GM12892 (cell line): ENCODE measurements at regions not wholly inside any gene's neighbourhood (a gene's known extent, or its start where the extent isn't known, plus 50 kb on each side); places are given as distances from the start of the nearest gene placed in this dataset.

Experiments
- POLR2A ChIP-seq: IDR thresholded peaks from 2 replicates; pipeline ENCODE4 v1.6.1; 2011; ENCODE audit warnings: low read depth, low read length, control low read depth
- TAF1 ChIP-seq: IDR thresholded peaks from 2 replicates; pipeline ENCODE4 v1.6.1; 2011; ENCODE audit warnings: low read depth, mild to moderate bottlenecking, control low read depth, low read length, borderline replicate concordance

- TF ChIP-seq TAF1 (no peak), POLR2A (no peak)
Observed at GRCh38 chr14:97036086-97036852, 239.1 kb downstream of the VRK1 start.
